ENCODE measurements at regions not wholly inside any gene's neighbourhood (a gene's known extent, or its start where the extent isn't known, plus 50 kb on each side); places are given as distances from the start of the nearest gene placed in this dataset.

DNA sequence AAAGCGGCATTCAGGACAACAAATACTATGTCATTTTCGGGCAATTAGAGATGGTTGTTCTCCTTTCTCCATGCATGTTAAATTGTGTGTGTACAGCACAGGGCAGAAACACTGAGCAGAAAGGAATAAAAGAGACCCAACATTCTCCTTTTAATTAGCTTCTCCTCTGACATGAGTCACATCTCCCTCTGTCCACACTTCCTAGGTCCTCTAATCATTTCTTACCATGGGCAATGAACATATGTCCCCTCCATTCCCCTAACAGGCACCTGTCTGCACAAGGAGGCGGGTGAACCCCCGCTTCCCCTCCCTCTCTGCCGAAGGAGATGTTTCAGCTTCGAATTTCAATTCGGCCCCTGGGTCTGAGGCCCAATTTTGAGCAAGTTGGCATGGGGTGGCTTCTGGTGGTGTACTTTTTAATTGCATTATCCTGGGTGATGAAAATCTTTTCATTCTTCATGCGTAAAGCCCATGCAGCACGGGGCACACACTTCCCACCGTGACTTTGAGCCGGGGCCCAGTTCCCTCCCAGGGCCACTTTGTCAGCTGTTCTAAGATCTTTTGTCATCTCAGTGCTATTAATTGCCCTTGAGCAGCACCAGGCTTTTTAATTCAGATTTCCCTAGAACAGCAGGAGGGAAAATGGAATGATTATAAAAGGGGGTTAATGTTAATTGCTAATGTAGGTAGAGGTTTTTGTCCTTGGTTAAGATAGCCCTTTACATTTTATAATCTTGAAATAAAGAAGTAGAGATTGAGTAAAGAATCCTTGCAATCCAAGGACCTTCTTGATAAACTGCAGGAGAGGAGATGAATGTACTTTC, 219.5 kb upstream of the NRP1 start:
- TF ChIP-seq, protein P1, sequence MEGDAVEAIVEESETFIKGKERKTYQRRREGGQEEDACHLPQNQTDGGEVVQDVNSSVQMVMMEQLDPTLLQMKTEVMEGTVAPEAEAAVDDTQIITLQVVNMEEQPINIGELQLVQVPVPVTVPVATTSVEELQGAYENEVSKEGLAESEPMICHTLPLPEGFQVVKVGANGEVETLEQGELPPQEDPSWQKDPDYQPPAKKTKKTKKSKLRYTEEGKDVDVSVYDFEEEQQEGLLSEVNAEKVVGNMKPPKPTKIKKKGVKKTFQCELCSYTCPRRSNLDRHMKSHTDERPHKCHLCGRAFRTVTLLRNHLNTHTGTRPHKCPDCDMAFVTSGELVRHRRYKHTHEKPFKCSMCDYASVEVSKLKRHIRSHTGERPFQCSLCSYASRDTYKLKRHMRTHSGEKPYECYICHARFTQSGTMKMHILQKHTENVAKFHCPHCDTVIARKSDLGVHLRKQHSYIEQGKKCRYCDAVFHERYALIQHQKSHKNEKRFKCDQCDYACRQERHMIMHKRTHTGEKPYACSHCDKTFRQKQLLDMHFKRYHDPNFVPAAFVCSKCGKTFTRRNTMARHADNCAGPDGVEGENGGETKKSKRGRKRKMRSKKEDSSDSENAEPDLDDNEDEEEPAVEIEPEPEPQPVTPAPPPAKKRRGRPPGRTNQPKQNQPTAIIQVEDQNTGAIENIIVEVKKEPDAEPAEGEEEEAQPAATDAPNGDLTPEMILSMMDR (IDR thresholded peaks at IDR 0.05), result no peak
- no peak for TF ChIP-seq POLR2A (IDR thresholded peaks at IDR 0.05)

Data from adrenal gland (tissue), 5 donors.